HG03280 (cell line): ENCODE measurements at regions not wholly inside any gene's neighbourhood (a gene's known extent, or its start where the extent isn't known, plus 50 kb on each side); places are given as distances from the start of the nearest gene placed in this dataset.

Source experiments
- ATAC-seq: cut with Tn5 transposase; IDR thresholded peaks from one replicate; pipeline ENCODE4 v1.9.1; 2021; ENCODE audit warnings: mild to moderate bottlenecking, moderate library complexity; ENCODE audit not compliant: unreplicated experiment

DNA sequence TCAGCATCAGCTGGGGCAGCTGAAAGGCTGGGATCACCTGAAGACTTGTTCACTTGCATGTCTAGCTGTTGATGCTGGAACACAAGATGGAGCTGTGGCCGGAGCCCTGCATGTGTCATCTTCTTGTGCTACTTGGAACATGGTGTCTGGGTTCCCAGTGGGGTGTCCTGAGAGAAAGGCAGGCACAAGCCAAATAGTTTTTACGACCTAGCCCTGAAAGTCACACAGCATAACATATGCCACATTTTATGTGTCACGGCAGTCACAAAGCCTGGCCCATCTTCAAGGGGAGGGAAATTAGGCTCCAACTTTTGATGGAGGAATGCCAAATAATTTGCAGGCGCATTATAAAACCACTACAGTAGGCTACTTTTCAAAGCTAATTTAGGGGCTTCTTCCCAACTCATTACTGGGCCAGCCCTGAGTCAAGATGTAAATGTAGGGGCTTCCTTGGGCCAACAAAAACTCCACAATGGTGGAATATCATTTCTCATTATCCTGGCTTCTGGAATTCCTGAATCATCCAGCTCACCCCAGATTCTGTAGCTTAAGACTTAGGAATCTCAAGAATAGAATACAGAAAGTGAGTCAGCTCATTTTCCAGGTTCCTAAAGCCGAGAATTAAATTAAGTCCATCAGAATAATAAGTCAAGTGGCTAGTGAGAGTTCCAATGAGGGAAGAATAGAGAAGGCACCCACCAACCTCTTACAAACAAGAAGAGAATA is 543.0 kb downstream of the TNS1 start:
- no peak for ATAC-seq

DNA sequence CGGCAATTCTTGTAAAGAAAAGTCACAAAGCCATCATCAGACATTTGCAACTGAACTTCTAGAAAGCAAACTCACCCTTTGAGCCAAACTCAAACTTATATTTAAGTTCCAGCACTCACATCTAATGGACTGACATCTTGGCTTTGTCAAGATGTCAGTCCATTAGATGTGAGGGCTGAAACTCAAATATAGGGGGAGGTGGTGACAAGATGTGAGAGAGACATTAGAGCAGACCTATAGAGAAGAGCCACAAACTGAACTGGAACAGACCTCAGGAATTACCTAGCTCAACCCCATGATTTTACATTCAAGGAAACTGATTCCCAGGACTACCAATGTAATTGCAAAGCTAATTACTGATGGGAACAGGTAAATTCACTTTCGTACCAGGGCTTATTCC is 543.8 kb downstream of the TNS1 start:
- no peak for ATAC-seq

DNA sequence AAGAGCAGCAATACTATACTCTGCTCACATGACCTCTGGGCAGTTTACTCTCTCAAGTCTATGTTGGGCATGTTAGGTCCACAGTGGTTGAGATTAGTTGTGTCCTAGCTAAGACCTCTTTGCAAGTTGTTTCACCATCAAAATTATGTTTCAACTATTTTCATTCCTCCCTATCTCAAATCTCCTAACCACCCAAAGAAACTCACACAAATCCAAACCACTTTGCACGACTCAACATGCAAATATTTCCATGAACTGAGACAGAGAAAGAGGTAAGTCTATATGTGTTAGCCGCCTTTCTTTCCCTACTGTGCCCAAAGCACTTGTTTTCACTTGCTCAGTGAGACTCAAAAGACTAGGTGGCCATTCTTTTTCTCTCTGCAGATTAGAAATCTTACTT is 546.8 kb downstream of the TNS1 start:
- ATAC-seq, result no peak

DNA sequence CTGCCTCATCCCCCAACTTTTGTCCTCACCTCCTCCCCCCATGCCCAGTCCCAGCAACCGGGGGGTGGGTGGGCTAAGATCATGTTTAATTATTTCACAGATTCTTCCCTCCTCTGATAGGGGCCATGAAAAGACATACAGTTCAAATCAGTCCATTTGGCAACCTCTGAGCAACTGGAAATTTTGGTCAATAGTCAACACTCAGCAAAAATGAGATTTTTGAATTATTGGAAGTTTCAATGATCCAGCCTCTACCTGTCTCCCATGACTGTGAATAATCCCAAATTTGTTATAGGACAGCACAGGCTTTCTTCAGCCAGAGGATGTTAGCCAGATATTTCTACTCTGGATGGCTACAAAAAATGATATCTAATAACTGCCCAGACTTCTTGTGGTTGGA is 549.9 kb downstream of the TNS1 start:
- ATAC-seq, result no peak

DNA sequence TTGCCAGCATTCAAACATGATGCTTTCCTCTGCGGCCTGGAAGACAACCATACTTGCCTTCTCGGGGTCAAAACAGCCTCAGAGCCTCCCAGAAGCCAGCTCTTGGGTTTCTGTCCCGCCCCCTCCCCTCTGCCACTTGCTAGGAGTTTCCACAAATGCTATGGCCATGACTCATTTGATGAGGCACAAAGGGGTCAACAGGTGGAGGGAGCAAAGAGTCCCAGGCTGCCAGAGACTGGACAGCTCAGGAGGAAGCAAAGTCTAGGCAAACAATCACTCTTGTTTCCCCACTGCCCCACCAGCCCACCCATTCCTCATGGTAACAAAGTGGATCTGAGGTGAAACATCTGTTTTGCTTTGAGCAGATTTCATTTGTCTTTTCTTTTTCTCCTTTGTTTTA is 551.1 kb downstream of the TNS1 start:
- ATAC-seq, result no peak

DNA sequence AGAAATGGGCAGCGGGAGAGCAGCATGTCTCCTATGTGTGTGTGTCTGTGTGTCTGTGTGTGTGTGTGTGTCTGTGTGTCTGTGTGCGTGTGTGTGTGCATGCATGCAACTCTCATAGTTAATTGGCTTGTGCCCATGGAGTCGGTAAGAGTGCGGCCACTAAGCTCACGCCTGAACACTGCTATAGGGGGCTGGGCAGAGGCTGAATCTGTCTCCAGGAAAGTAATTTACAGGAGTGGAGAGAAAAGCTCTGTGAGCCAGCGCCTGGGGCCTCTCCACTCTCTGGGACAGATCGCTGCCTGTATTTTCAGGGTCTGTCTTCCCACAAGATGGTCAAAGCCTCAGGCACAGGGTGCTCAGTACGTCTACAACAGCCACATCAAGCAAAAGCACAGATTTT is 553.4 kb downstream of the TNS1 start:
- ATAC-seq, result no peak

DNA sequence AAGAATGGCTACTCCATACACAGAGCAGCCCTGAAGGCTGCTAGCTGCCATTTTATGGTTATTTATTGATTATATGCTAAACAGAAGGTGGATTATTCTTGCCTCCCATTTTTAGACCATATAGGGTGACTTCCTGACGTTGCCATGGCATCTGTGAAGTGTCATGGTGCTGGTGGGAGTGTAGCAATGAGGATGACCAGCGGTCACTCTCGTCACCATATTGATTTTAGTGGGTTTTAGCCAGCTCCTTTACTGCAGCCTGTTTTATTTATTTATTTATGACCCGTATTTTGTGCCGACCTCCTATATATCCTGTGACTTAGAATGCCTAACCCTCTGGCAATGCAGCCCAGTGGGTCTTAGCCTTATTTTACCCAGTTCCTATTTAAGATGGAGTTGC is 553.9 kb downstream of the TNS1 start:
- no peak for ATAC-seq

DNA sequence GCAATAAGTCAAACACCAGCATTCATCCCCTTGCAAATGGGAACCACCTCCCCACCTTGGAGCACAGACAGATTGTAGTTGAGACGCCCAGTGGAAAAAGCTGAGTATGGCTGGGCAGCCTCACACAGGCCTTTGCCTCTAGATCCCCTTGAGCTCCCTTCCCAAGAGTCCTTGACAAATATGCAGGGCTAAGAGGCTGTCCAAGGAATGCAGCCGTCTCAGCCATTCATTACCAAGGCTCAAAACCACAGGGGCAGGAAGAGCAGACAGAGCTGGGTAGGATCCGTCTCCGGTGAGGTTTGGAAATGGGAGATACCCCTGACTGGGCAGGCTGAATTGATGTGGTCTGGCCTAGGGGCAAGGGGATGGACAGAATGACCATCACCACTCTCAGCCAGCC is 557.1 kb downstream of the TNS1 start:
- ATAC-seq, result no peak

DNA sequence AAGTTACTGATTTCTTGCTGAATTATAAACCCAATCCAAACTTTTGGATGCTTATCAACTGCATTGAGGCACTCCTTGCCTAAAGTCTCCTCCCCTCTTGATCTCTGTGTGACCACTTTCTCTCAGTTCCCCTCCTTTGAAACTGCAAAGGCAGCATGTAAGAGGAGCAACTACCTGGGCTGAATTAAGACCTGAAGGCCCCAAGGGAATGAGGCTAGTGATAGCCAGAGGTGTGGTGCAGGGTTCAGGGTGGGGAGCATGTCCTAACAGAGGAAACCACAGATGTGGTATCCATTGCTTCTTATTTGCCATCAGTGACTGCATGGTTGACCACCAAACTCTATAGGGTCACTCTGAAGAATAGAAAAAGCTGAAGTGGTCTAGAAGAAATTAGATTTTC is 557.9 kb downstream of the TNS1 start:
- no peak for ATAC-seq

DNA sequence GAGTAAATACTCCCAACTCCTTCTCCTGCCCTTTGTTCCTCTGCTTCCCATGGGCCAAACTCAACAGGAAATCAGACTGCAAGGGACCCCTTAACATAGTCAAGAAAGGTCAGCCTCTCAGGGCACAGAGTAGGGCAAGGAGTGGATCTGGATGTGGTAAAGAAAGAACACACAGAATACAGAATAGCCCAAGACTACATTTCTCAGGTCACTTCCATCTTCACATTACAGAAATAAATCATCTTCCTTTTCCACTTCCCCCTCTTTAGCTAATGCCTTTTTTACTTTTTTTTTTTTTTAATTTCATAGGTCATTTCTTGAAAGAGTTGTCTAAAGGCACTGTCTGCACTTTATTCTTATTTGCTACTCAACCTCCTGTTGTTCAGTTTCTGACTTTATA is 558.3 kb downstream of the TNS1 start:
- ATAC-seq, result no peak

DNA sequence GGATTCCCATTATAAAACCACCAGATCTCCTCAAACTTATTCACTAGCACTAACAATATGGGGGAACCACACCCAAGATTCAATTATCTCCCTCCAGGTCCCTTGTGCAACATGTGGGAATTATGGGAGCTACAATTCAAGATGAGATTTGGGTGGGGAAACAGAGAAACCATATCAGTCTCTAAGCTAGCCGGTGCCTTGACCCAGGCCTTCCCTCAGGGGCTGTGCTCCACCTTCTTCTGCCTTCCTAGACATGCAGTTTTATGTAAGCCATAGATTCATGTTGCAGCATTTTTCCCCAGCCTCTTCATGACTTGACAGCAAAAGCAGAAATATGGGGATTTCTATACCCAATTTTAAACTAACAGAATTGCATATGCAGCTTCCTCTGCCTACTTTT is 559.2 kb downstream of the TNS1 start:
- no peak for ATAC-seq

DNA sequence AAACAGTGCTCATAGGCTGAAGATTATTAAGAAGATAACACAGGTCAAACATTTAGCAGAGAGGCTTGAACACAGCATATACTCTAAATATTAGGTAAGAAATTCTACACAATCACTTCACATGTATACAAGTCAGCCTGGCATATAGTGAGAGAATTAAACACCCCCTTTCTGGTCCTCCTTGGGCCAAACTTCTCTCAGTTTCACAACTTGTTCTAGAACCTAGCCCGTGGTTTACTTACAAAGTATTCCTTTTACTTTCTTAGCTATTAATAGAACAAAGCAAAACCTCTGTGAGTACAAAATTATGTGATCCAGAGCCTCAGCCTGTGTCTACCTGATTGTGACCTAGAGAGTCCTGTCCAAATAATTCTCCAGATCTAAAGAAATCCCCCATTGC is 562.8 kb downstream of the TNS1 start:
- peak; percentile 66 for ATAC-seq

DNA sequence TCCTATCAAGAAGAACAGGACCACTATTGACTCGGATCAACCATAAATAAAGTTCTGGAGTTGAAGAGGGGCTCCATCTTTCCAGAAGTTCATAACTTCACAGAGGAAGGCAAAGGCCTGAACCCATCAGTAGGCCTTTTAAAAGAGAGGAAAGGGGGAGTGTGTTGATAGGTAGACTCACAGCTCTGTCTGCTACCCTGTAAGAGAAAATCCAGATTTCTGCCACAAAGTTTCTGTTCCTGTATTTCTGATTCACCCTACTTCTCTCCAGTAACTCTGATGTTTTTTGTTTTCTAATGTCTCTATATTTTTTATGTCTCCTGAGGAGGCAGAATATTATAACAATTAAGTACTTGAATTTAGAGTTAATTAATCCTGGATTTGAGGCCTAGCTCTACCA is 564.0 kb downstream of the TNS1 start:
- ATAC-seq, result peak; percentile 48

DNA sequence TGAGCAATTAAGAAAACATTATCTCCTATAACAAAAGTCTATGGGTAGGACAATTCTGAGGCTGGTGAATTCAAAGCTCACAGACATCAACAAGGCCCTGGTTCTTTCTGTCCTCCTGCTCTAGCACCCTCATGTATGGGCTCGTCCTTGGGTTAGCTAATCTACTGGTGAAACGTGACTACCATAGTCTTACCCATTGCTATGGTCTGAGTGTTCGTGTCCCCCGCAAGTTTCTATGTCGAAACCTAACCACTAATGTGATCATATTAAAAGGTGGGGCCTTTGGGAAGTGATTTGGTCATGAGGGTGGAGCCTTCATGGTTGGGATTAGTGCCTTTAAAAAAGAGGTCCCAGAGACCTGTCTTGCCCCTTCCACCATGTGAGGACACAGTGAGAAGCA is 564.7 kb downstream of the TNS1 start:
- ATAC-seq, result no peak

DNA sequence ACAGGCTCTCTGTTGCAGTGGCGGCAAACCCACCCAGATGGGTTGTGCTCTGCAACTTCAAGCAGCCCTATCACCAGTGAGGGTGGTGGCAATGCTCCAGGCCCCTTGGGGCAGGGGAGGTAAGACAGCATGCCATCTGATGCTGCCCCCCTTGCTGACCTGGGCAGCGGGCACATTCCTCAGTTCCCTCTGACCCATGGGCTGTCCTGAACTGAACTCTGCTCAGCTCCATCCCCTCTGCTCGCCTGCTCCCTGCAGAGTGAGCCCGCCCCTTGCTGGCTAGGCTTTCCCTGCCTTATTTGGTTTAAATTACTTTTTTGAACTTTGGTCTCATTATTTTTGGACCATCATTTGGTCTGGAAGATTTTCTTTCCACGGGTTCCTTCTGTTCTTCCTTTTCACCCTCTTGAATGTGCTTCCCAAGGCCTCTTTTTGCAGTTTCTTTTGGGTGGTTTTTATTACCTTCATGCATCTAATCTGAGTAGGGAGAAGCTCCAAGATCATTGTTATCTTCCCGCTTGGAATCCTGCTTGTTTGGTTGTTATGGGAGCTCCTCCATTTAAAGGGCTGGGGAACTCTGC is 565.4 kb downstream of the TNS1 start:
- no peak for ATAC-seq

DNA sequence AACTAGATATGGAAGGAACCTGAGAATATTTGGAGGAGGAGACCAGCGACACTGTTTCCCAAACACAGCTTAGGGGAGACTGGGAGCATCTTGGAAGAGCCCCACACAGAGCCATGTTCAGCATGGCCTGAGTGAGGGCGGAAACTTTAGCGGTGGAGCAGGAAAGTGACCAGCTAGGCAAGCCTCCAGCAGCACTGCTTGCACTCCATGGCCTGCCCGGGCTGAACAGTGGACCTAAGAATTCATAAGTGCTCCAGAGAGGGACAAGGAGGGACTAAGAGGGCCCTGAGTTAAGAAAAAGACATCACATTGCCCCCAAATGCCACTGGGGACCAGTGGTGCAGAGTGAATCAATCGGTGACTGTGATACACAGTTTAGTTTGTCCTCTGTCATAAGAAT is 566.4 kb downstream of the TNS1 start:
- no peak for ATAC-seq

DNA sequence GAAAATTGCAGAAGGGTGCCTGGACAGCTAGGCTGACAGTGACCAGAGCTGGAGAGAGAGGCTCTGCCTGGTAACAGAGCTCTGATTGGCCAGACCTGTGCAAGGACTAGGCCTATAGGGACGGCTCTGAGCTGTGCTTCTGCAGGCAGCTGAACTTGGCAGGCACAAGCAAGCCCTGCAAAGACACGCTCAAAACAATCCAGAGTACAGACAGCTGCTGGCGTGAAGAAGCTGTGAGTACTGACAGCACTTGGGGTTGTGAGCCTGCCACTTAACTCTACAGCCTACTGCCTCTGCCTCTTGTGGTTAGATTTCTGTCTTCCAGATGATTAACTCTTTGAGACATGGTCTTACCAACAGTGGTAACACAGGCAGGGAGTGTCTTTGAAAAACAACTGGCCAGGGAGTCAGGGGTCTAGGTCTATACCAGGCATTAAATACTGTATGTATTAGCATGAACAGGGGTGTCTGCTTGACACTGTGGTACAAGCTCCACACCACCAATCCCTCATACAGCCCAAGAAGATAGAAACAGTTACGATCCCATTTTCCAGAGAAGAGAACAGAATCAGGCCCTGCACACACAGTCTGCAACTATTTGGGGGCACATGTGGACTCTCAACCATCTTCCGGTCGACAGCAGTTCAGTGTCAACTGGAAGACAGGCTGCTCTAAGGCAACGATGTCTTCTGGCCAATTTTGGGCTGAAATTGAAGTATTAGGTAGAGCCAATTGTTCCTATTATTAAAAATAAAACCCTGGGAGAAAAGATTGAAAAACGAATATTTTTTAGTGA is 568.4 kb downstream of the TNS1 start:
- peak; percentile 92 for ATAC-seq

DNA sequence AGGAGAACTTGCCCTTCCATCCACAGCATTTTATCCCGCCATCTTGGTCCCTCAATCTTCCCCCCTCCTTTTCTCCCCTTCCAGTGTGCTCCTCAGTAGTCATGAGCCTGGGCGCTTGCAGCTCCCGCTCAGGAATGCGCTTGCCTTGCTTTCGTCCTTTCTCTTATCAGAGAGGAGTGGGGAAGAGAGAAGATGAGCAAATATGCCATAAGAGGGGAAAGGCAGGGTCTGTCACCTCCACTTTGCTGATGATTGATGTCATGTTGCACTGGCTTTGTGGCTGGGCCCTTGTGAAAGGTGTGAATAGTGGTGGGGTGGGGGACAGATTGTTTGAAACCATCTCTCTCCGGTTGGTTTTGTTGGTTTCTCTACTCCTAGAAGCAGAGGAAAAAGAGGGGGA is 569.3 kb downstream of the TNS1 start:
- no peak for ATAC-seq

DNA sequence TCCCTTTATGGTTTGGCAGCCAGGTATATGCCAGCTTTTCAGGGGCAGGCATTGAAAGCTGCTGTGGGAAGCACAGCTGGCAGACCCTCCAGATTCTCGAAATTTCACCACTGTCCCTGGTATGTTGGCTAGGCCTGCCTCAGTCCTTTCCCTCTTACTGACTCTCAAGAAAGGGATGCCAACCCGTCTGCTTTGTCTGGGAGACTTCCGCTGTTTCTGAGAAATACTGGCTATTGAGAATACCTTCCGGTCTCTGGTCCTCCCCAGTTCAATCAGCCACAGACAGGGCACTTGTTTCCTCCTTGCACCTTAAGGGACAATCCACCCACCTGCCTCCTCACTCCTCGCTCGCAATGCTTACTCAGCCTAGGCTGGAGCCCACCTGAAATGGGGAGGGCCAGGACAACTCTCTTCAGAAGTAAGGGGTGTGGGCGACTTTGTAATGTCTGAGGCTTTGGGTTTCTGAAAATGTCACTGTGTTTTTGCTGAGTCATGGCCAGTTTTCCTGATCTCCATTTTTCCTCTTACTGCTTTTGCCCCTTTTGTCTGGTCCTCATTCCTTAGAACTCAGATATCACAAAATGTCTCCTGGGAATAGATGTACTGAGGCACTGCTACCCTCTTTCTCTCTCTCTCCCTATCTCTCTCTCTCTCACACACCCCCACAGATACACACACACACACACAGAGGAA is 571.1 kb downstream of the TNS1 start:
- no peak for ATAC-seq

DNA sequence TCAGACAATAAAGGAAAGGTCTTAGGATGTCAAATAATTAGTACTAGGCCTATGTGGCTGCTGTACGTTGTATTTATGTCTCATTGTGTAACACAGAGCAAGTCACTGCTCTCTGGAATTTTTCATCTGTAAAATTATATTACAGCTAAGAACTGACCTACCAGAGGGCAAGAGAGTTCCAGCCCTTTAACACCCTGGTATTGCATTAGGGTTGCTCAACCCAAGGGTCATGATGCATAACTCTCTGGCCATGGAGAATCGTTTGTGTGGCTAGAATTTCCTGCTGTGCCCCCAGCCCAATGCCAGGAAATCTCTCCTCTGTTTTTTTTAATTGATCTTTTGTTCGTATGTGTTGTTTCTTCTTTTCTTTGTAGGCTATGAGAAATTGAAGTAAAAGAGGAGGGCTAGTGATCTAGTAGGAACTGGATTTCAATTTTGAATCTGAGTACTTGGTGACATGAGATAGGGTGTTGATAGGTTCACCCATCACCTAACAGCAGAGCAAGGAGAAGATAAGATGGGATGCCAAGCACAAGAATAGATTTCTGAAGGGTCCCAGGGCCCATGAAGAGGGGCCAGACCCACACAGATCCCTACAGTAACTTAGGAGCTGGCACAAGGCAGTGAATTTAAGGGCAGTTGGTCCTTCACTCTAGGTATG is 571.2 kb upstream of the TNP1 start:
- ATAC-seq, result no peak

DNA sequence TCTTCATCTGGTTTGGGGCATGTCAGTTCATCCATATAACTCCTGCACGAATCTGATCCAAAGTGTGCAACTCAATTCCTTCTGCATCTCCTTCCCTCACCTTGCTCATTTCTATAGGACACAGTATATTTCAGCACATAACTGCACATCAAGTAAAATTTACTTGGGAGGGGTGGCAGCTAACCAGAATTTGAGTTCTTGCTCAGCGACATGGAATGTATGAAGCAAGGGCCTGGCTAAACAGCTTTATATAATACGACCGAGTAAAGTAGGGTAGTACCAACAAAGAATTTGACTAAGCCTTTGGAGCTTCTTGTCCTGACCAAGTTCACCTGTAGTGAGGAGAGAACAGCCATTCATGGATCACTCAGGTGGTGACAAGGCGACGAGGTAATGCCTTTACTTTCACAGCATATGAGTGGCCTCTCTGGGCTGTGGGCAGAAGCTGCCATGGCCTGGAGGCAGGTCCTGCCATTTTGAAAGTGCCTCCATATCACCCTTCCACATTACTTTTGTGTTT is 570.2 kb upstream of the TNP1 start:
- no peak for ATAC-seq
